SK-N-SH treated with all-trans-retinoic acid at 6 μM for 48 hours (cell line): ENCODE measurements at regions not wholly inside any gene's neighbourhood (a gene's known extent, or its start where the extent isn't known, plus 50 kb on each side); places are given as distances from the start of the nearest gene placed in this dataset.

Experiments
- ARNTL ChIP-seq: fragments of 450-650 bp; formaldehyde crosslinking; IDR thresholded peaks from 2 replicates; pipeline ENCODE4 v1.5.0; 2020; ENCODE audit warnings: low read depth, mild to moderate bottlenecking, moderate library complexity, borderline replicate concordance
- BACH2 ChIP-seq: fragments of 250-450 bp; sonication (Bioruptor Pico); IDR thresholded peaks from 2 replicates; pipeline ENCODE4 v1.9.0; 2021; ENCODE audit warnings: mild to moderate bottlenecking, borderline replicate concordance
- CREB5 ChIP-seq: fragments of 250-450 bp; sonication (Bioruptor Pico); IDR thresholded peaks from 2 replicates; pipeline ENCODE4 v1.5.1; 2020; ENCODE audit warnings: low read depth, mild to moderate bottlenecking, moderate library complexity
- GLIS3 ChIP-seq: fragments of 250-450 bp; sonication (Bioruptor Pico); IDR thresholded peaks from 2 replicates; pipeline ENCODE4 v1.5.0; 2020; ENCODE audit warnings: mild to moderate bottlenecking, moderate library complexity
- OSR1 ChIP-seq: fragments of 250-450 bp; sonication (Bioruptor Pico); IDR thresholded peaks from 2 replicates; pipeline ENCODE4 v1.8.0; 2022; ENCODE audit warnings: moderate library complexity, mild to moderate bottlenecking, inconsistent platforms
- PATZ1 ChIP-seq: fragments of 250-450 bp; sonication (Bioruptor Pico); IDR thresholded peaks from 2 replicates; pipeline ENCODE4 v1.8.0; 2020; ENCODE audit warnings: mild to moderate bottlenecking, moderate library complexity, borderline replicate concordance
- SNAI2 ChIP-seq: fragments of 250-450 bp; sonication (Bioruptor Pico); IDR thresholded peaks from 2 replicates; pipeline ENCODE4 v1.5.0; 2020; ENCODE audit warnings: mild to moderate bottlenecking, moderate library complexity
- TCF4 ChIP-seq: fragments of 250-450 bp; sonication (Bioruptor Pico); IDR thresholded peaks from 2 replicates; pipeline ENCODE4 v1.8.0; 2021; ENCODE audit warnings: mild to moderate bottlenecking, moderate library complexity, borderline replicate concordance
- ZFP30 ChIP-seq: fragments of 450-650 bp; formaldehyde crosslinking; IDR thresholded peaks from 2 replicates; pipeline ENCODE4 v1.5.0; 2022; ENCODE audit warnings: mild to moderate bottlenecking, moderate library complexity
- TF ChIP-seq, protein P1 (sequence below): fragments of 250-450 bp; sonication (Bioruptor Pico); IDR thresholded peaks from 2 replicates; pipeline ENCODE4 v1.5.0; 2020; ENCODE audit warnings: mild to moderate bottlenecking, moderate library complexity
- TF ChIP-seq, protein P2 (sequence below): fragments of 250-450 bp; sonication (Bioruptor Pico); IDR thresholded peaks from 2 replicates; pipeline ENCODE4 v1.8.0; 2021; ENCODE audit warnings: low read depth, mild to moderate bottlenecking, moderate library complexity, borderline replicate concordance

DNA sequence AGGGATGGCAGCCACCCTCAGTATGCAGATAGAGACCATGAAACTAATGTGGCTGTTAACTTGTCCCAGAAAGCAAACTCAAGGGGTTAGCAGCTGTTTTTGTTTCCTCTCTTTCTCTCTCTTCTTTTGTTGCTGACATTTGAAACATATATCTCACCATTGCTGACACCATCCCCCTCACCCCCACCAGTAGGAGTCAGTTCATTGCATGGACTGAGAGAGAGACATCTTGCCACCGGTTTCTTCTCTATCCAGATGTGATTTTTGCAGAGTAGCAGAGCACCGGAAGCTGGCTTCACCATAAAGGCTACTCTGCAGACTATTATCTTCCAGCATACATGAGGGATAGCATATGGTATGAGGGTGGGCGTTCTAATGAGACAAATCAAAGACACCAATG, 177.1 kb upstream of the FRG1 start:
- TF ChIP-seq OSR1 (CRISPR knock-in tag) (no peak), TCF4 (no peak), BACH2 (CRISPR knock-in tag) (no peak), ZFP30 (CRISPR knock-in tag) (no peak), SNAI2 (CRISPR knock-in tag) (no peak), CREB5 (CRISPR knock-in tag) (no peak), PATZ1 (CRISPR knock-in tag) (no peak), GLIS3 (CRISPR knock-in tag) (no peak), ARNTL (no peak)
- TF ChIP-seq, protein P1, sequence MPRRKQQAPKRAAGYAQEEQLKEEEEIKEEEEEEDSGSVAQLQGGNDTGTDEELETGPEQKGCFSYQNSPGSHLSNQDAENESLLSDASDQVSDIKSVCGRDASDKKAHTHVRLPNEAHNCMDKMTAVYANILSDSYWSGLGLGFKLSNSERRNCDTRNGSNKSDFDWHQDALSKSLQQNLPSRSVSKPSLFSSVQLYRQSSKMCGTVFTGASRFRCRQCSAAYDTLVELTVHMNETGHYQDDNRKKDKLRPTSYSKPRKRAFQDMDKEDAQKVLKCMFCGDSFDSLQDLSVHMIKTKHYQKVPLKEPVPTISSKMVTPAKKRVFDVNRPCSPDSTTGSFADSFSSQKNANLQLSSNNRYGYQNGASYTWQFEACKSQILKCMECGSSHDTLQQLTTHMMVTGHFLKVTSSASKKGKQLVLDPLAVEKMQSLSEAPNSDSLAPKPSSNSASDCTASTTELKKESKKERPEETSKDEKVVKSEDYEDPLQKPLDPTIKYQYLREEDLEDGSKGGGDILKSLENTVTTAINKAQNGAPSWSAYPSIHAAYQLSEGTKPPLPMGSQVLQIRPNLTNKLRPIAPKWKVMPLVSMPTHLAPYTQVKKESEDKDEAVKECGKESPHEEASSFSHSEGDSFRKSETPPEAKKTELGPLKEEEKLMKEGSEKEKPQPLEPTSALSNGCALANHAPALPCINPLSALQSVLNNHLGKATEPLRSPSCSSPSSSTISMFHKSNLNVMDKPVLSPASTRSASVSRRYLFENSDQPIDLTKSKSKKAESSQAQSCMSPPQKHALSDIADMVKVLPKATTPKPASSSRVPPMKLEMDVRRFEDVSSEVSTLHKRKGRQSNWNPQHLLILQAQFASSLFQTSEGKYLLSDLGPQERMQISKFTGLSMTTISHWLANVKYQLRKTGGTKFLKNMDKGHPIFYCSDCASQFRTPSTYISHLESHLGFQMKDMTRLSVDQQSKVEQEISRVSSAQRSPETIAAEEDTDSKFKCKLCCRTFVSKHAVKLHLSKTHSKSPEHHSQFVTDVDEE (CRISPR knock-in tag) = no peak
- TF ChIP-seq, protein P2, sequence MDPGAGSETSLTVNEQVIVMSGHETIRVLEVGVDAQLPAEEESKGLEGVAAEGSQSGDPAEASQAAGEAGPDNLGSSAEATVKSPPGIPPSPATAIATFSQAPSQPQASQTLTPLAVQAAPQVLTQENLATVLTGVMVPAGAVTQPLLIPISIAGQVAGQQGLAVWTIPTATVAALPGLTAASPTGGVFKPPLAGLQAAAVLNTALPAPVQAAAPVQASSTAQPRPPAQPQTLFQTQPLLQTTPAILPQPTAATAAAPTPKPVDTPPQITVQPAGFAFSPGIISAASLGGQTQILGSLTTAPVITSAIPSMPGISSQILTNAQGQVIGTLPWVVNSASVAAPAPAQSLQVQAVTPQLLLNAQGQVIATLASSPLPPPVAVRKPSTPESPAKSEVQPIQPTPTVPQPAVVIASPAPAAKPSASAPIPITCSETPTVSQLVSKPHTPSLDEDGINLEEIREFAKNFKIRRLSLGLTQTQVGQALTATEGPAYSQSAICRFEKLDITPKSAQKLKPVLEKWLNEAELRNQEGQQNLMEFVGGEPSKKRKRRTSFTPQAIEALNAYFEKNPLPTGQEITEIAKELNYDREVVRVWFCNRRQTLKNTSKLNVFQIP = no peak
